ENCODE measurements at regions not wholly inside any gene's neighbourhood (a gene's known extent, or its start where the extent isn't known, plus 50 kb on each side); places are given as distances from the start of the nearest gene placed in this dataset.
"Not testable (repeated sequence)": the region's sequence is repeated elsewhere in the genome, so short reads cannot be mapped to it uniquely, and the experiment has no call there.

DNA sequence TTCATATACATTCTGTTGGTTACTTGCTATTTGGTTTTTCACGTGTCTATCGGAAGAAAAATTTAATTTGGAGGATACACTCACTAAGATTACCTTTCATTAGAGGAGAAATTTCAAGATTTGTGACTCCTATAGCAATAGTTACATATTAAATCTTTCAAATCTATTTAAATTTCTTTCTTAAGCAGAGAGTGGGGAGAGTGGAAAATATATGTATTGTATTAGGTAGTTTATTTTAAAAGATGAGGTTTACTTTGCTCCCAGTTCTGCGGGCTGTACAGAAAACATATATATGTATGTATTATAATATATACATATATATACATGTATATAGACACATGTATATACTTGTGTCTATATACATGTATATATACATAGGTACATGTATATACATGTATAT, 402.3 kb upstream of the MIR17HG start:
- not testable (repeated sequence) for DNase-seq (ENCODE audit: low read depth)

DNA sequence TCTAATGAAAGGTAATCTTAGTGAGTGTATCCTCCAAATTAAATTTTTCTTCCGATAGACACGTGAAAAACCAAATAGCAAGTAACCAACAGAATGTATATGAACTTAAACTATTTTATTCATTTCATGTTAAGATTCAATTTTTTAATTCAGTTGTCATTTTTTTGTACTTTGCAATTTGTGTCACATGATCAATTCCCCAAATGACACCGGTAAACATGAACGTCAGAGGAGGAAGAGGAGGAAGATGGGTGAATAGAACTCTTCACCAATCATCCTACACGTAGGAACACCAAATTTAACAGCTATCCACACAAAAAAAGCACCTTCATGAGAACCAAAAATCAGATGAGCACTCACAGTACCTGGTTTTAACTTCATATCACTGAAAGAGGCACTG, 401.4 kb upstream of the MIR17HG start:
- DNase-seq (ENCODE audit: low read depth): not testable (repeated sequence)

DNA sequence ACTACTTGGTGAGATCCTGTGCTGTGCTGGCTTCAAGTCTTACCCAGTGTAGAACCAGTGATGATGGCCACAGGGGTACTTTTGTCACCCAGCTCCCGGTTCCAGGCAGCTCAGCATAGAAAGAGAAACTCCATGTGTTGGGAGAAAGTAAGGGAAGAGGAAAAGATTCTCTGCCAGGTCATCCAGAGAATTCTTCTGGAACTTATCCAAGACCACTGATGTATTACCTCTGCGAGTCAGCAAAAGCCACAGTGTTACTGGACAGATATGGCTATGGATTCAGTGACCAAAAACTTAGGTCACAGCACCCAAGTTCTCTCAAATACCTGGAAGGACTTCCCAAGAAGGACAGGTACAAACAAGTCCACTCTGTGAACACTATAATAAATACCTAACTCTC, 399.5 kb upstream of the MIR17HG start:
- no peak for DNase-seq (ENCODE audit: low read depth)

DNA sequence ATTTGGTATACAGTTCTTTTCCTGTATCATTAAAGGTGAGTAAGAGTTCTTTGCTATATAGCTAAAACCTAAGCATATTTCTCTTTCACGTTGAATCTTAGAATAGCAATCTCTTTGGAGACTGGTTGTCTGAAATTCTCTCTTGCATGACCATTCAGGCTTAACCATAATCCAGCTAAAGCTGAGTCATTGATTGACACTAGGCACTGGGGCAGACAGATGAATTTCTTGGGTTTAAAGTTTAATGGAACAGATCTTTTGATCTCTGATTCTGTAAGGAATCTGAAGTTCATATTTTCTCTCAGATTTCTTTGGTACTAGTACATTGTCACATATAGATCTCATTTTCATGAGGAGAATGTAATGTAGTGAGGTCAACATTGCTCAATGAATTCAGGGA, 397.3 kb upstream of the MIR17HG start:
- DNase-seq (ENCODE audit: low read depth): no peak

DNA sequence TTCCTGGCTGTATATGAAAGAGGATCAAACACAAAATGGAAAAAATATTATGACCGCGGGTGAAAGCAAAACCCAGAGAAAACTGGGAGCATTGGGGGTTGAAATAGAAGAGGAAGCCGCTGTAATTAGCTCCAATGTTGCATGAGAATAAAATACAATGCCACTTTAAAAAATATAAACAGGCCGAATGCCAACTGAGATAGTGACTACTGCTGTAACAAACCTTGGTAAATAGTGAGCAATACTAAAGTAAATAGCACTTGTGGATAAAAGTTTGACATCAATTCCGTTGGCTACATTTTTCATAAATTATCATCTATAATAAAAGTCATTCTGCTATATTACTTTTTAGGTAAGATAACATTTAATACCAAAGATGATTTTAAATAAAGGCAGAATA, 395.8 kb upstream of the MIR17HG start:
- DNase-seq (ENCODE audit: low read depth): no peak

DNA sequence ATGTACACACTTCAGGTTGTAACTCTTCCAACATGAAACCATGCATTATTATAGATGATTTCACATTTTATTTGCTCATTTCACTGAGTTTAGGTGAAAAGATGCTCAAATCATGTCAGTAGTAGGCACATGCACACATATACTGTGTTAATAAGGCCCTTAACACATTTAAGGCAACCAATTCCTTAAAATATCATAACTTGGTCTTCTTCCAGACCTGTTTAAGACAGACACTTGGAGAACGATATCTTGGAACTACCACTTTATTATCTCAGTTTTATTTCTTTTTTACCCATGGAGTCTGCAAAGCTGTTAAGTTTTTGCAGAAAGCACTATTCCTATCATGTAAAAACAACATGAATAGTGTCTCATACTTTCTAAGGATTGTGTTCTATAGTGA, 395.2 kb upstream of the MIR17HG start:
- no peak for DNase-seq (ENCODE audit: low read depth)

DNA sequence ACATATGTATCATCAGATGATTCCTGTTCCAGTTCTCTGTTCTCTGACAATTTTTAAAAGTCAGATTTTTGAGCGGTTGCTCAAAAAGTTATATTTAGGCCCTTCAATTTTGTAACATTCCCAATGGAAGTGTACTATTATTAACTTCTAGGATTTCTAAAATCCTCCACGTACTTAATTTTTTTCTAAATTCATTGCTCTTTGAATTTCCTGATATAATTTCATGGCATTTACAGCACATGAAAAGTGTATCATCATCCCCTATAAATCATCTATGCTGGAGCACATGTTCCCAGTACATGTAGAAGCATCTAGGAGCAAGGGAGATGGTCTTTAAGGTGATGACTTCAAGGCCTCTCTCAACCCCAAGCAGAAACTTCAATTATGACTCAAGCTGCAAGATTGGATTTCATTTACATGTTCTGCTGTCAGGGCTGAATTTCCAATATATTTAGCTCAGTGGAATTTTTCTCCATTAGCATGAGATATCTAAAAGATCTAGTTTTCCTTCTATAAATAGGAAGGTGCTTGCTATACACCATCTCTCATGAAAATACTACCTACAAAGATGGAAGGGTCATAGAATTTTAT, 392.8 kb upstream of the MIR17HG start:
- DNase-seq (ENCODE audit: low read depth): no peak

DNA sequence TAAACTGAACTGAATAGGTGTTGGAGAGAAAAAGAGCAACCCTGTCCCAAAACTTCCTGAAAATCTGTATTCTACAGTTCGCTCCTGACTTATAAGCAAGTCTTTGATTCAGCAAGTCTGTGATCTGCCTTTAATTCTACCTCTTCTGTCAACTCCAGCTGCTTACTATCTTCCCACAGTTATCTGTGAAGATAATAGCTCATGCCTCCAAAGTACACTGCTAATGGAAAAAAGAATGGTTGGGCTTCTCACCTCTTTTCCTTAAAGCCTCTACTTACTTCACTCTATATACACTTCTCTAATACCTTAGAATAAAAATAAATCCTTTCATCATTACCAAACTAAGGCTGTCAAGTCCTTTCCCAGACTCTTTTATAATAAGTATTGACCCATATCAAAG, 391.5 kb upstream of the MIR17HG start:
- DNase-seq (ENCODE audit: low read depth): no peak

DNA sequence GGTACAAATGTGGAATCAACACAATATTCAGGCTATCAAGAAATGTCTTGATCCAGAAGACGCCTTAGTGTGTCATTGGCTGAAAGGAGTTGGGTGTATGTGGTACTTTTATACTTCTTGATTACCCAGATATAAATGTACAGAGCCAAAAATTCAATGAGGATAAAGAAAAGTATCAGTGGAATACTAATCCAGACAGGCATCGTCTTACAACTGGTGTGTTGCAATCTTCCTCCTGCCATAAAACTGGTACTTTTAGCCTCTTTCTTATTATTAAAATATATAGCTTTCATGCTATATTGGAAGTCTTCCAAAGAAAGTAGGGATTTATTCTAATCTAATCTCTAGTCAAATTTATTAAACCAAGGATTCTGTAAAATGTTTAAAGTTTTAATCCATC, 388.6 kb upstream of the MIR17HG start:
- DNase-seq (ENCODE audit: low read depth): no peak

DNA sequence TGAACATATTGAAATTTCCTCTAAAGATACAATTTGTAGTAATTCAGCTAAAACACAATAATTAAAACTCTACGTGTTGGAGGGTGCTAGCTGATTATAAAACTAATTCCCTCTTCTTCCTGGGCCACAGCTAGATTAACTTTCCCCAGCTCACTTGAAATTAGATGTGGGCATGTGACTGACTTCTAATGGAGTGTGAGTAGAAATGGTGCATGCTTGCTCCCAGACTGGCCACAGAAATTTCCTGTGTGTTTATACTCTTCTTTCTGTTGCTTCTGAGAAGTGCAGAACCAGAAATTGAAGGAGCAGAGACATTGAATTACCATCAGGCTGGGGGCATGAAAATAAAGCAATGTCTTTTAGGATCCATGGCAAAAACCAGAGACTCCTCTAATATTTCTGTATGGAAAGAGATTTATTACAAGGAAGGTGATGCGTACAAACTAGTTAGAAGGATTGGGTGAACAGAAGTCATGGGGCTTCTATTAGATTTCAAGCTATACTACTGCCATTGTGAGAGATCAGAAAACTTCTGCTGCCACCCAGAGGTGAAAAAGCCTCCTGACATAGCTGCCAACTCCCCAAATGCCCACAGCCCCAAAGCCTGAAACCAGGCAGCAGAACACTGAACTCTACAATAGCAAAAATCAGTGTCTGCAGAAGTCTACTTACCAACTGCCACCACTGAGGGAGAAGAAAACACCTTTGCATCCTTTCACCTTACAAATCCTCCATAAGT, 379.2 kb upstream of the MIR17HG start:
- no peak for DNase-seq (ENCODE audit: low read depth)

DNA sequence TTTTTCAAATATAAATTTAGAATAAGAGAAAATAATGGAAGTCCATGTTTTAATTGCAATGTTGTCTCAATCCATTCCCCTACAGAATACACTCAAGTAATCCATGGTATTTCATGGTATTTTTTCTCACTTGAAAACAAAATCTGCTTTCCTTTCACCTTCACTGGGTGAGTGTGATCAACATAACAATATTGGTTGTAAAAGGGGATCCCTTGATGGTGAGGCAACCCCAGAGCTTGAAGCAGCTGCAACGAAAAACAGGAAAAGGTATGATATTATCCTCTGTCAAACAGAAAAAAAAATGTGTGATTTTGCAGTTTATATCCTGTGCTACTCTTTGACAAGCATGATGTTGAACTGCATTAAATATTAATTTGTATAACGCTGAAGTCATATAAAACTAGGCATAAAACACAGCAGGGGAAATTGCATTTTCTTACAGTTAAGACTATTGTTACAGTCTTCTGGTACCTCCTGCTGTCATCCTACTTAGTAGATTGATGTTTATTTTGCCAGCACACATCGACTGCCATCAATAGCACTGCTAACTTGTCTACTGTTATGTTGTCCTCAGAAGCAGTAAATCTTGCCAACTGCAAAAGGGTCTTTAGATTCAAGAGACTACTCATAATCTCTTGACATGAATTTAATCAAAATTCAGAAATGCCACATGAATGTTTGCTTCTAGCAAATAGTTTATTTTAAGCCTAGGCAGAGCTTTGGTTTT, 373.1 kb upstream of the MIR17HG start:
- DNase-seq (ENCODE audit: low read depth): no peak

DNA sequence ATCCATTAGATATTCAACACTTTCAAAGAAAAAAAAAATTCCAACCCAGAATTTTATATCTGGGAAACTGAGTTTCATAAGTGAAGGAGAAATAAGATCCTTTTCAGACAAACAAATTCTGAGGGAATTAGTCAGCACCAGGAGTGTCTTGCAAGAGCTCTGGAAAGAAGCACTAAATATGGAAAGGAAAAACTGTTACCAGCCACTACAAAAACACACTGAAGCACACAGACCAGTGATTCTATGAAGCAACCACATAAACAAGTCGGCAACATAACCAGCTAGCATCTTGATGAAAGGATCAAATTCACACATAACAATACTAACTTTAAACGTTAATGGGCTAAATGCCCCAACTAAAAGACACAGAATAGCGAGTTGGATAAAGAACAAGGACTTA, 368.4 kb upstream of the MIR17HG start:
- DNase-seq (ENCODE audit: low read depth): no peak

DNA sequence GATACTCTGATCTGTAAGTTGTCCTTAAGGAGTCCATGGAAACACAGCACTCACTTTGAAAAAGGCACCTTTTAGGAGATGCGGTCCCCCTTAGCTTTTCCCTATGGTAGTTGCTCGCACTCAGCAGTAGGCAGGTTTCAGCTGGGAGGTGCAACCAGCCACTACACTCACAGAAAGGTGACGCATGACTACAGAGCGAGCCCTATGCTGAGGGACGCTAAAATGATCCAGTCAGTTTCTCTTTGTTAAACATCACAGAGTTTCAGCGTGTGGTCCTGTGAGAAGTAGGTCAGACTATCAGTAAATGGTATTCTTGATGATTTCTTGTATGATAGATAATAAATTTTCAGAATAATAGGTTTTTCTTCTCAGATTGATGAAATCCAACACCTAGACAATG, 362.7 kb upstream of the MIR17HG start:
- DNase-seq (ENCODE audit: low read depth): no peak

DNA sequence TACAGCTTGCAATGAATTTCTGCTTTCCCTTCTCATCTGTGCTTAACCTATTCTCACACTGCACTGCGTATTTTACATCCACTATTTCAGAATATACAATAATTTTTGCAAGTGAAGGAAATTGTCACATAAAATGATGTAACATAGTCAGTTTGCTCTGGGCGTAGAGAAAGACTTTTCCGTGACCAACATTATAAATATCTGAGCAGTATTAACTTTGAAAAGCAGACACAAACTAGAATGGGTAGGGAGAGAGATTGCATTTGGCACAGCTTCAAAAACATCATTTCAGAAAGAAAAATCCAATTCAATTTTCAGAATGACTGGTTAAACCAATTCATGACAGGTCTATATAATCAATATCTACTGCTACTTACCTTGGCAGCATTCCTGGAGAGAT, 352.5 kb upstream of the MIR17HG start:
- no peak for DNase-seq (ENCODE audit: low read depth)

DNA sequence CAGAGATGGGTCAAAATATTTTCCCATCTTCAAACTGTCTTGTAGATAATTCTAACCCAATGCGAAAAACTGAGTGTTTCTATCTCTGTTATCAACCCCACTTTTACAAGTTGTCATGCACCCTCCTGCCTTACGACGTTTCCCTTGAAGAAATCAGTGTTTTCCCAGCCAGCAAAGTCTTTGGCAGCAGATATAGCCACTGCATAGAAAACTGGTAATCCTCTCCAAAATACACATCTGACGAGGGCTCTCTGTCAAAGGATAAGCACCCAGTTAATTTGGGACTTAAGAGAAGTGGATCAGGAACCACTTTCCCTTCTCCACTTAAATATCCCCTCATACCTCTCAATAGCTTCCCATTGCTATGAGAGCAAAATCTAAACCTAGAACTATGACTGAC, 351.9 kb upstream of the MIR17HG start:
- no peak for DNase-seq (ENCODE audit: low read depth)

DNA sequence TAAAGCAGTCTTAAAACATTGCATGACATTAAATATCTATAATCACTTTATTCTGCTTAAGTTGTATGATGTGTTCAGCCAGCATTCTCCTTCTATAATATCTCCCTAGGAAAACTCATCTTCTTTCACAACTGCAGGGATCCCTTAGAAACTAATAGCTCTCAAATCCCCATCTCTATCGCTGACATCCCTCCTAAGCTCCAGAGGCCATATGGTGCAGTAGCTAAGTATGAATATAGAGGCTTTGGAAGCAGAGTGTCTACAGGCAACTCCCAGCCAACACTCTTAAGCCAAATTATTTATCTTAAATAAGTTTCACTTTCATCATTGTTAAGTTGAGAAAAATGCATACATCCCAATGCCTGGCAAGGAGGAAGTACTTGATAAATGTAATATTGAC, 349.5 kb upstream of the MIR17HG start:
- no peak for DNase-seq (ENCODE audit: low read depth)

DNA sequence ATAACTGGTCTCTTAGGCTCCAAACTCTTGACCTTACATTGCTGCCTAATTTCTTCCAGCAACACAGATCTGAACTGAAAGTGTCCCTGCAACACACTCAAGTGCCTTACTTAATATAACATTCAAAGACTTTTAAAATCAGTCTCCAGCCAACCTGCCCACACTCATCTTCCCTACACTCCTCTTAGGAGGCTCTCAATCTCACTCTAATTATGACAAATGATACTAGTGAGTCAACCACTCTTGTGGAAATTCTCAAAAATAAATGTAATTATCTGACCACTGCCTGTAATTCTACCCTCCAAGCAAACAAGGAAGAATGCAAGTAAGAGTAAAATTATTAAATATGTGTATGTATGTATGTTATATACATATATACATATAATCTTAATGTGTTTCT, 348.1 kb upstream of the MIR17HG start:
- no peak for DNase-seq (ENCODE audit: low read depth)

DNA sequence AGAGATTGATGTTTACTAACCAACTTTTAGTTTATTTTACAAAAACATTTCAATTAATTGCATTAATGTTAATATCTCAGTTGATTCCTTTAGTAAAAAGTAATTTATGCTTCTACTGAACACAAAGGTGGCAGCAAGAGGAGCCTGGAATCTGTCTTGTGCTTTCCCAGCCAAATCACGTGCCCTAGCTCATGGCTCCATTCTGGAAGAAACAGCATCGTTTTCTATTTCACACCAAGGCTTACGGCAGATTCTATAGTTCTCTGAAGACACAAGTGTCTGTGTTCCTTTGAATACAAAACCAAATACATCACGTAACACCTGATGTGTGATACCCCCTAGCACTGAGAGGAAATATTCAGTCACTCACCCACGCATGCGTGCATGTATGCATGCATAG, 346.1 kb upstream of the MIR17HG start:
- no peak for DNase-seq (ENCODE audit: low read depth)

DNA sequence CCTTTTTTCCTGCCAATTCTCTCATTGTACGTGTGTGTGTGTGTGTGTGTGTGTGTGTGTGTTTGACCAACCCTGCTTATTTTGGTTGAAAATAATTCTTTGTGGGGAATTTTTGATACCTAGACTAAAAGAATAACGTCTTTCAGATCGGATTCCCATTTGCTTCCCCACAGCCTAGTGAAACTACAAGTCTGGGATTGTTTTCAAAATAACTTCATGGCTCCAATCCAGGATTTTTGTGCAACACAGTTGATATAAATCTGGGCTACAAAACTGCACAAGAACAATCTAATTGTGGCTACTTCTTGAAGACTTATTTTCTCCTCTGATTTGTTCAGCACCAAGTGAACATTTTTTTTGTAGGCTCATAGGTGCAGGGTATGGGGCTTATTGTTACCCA, 332.8 kb upstream of the MIR17HG start:
- no peak for DNase-seq (ENCODE audit: low read depth)

DNA sequence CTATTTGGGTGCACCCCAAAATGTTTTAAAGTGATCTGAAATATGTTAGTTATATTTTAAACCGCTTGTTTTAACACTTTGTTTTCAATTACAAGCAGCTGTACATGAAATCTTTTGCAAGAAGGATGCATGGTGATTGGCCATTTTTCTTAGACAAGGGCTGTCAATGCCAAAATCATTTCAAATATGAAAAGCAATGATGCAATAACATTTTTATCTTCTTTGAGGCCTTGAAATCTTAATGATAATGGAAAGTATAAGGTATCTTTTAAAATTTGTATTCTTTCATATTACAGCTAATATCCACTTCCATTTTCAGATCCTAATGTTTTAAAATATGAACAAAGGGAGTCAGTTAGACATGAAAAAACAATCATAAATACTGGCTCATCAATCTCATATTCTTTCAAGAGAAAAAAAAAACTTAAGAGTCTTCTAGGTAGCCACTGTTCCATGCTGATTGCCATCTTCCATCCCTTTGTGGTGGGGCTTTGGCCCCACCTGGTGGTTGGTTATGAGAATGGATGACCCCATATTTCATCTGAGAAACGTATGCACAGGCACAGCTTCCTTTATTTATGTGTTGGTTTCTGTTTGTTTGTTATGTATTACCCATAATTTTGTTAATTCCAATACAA, 330.3 kb upstream of the MIR17HG start:
- peak; percentile 10 for DNase-seq (ENCODE audit: low read depth)

DNA sequence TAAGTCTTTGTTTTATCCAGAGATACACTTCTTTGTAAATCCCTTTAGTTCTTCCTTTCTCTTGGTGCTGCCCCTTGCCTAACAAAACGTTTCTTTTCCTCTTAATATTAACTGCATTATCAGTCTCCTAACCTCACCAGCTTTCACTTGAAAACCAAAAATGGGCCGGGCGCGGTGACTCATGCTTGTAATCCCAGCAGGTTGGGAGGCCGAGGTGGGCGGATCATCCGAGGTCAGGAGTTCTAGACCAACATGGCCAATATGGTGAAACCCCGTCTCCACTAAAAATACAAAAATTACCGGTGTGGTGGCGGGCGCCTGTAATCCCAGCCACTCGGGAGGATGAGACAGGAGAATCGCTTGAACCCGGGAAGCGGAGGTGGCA, 329.8 kb upstream of the MIR17HG start:
- DNase-seq (ENCODE audit: low read depth): no peak

DNA sequence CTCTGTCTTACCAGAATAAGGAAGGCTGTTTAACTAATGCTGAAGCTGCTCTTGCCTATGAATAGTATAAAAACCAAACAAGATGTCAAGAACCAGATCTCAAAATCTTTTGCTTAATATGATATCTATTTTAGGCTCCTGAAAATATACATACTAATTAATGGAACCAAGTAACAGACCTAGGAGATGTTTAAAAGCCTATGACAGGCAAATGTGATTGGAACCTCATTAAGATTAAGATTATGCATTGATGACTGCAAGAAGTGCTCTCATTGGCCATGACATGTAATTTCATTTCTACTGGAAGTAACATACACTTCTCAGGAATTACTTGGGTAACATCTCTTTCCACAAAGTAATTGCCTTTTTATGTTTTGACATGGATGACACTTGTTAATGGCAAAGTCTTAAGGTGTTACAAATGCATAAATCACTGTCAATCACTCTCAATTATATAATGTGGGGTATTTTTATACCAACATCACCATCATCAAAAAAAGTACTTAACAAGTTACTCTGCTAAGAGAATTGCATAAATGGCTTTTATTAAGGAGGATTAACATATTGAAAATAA, 326.9 kb upstream of the MIR17HG start:
- DNase-seq (ENCODE audit: low read depth): no peak

Data from HS-5 (cell line).